ENCODE measurements at regions not wholly inside any gene's neighbourhood (a gene's known extent, or its start where the extent isn't known, plus 50 kb on each side); places are given as distances from the start of the nearest gene placed in this dataset.
"Not testable (repeated sequence)": the region's sequence is repeated elsewhere in the genome, so short reads cannot be mapped to it uniquely, and the experiment has no call there.

- H3K9me2 ChIP-seq (replicated peaks; ENCODE audit: insufficient read depth, low read length) = peaks cover 4% of the 10 kb centered on the region; the same call in 1 of the 2 replicates
- H3K9me3 ChIP-seq (ENCODE audit: low read length) = no peaks in the 10 kb centered on the region
- no peak overlapping the region for H2AFZ ChIP-seq (ENCODE audit: low read length)
- H3K4me2 ChIP-seq (ENCODE audit: low read depth, low read length, poor library complexity, severe bottlenecking) = no peak overlapping the region
- H4K20me1 ChIP-seq (ENCODE audit: insufficient read depth, low read depth, low read length) = no peaks in the 10 kb centered on the region
- H3K4me1 ChIP-seq (ENCODE audit: low read length) = no peaks in the 10 kb centered on the region
- no peaks in the 10 kb centered on the region for H3K79me2 ChIP-seq (ENCODE audit: low read length)
- no peaks in the 10 kb centered on the region for H3K27me3 ChIP-seq (ENCODE audit: low read length)
- no peak overlapping the region for H3K4me3 ChIP-seq (ENCODE audit: low read length)
- no peak for DNase-seq
- no peak overlapping the region for H3K9ac ChIP-seq (ENCODE audit: low read length)
- H3K27ac ChIP-seq (ENCODE audit: low read length) = no peak overlapping the region
- H3K36me3 ChIP-seq (ENCODE audit: insufficient read depth, low read length) = no peaks in the 10 kb centered on the region
These were observed 308.2 kb upstream of the HTR1E start for GRCh38 chr6:86629123-86629522.

GRCh38 chr6:86619428-86619827, 317.9 kb upstream of the HTR1E start:
- Histone ChIP-seq H3K27ac (ENCODE audit: low read length) (no peak overlapping the region), H3K36me3 (ENCODE audit: insufficient read depth, low read length) (no peaks in the 10 kb centered on the region), H2AFZ (ENCODE audit: low read length) (no peak overlapping the region), H3K4me1 (ENCODE audit: low read length) (no peaks in the 10 kb centered on the region), H3K9me2 (replicated peaks; ENCODE audit: insufficient read depth, low read length) (peaks cover 2% of the 10 kb centered on the region; the same call in 1 of the 2 replicates), H3K9me3 (ENCODE audit: low read length) (peaks cover 5% of the 10 kb centered on the region; the same call in 1 of the 2 replicates), H3K4me2 (ENCODE audit: low read depth, low read length, poor library complexity, severe bottlenecking) (no peak overlapping the region), H3K79me2 (ENCODE audit: low read length) (no peaks in the 10 kb centered on the region), H3K4me3 (ENCODE audit: low read length) (no peak overlapping the region), H3K9ac (ENCODE audit: low read length) (no peak overlapping the region), H3K27me3 (ENCODE audit: low read length) (no peaks in the 10 kb centered on the region), H4K20me1 (ENCODE audit: insufficient read depth, low read depth, low read length) (no peaks in the 10 kb centered on the region)
- DNase-seq = no peak

- H3K36me3 ChIP-seq (ENCODE audit: insufficient read depth, low read length) = no peaks in the 10 kb centered on the region
- H3K4me2 ChIP-seq (ENCODE audit: low read depth, low read length, poor library complexity, severe bottlenecking) = no peak overlapping the region
These were observed 322.0 kb upstream of the HTR1E start for GRCh38 chr6:86615299-86615698.

DNA sequence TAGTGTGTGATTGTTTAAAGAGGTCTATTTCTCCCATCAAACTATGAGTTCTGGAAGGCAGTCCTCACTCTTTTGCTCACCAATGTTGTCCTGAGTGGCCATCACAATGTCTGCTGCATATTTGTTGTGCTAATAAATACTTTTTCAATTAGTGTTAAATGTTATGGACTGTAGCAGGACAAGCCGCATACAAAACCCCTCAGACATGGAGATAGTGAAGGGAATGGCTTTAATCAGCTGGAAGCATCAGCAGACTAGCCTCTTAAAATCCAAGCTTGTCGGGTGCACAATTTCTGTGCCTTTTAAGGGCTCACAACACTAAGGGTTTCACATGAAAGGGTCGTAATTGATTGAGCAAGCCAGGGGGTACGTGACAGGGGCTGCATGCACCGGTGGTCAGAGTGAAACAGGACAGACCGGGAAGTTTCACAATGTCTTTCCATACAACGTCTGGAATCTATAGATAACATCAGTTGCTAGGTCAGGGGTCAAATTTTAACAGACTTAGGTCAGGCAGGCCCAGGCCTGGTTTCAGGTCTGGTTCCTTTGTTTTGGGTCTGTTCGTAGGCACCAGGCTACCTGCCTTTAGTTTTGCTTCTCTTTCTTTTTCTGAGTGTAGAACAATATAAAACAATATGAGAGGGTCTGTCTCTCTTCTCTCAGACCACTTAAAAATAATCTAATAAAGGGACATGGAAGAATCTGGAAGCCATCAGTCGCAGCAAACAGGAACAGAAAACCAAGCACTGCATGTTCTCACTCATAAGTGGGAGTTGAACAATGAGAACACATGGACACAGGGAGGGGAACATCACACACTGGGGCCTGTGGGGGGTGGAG, 327.6 kb upstream of the HTR1E start:
- Histone ChIP-seq H2AFZ (ENCODE audit: low read length) (no peak overlapping the region), H3K79me2 (ENCODE audit: low read length) (no peaks in the 10 kb centered on the region), H3K36me3 (ENCODE audit: insufficient read depth, low read length) (no peaks in the 10 kb centered on the region), H3K9ac (ENCODE audit: low read length) (no peak overlapping the region), H3K27ac (ENCODE audit: low read length) (no peak overlapping the region), H3K4me2 (ENCODE audit: low read depth, low read length, poor library complexity, severe bottlenecking) (no peak overlapping the region), H3K9me3 (ENCODE audit: low read length) (no peaks in the 10 kb centered on the region), H3K4me1 (ENCODE audit: low read length) (no peaks in the 10 kb centered on the region), H3K9me2 (replicated peaks; ENCODE audit: insufficient read depth, low read length) (no peaks in the 10 kb centered on the region), H3K4me3 (ENCODE audit: low read length) (no peak overlapping the region), H3K27me3 (ENCODE audit: low read length) (no peaks in the 10 kb centered on the region), H4K20me1 (ENCODE audit: insufficient read depth, low read depth, low read length) (no peaks in the 10 kb centered on the region)
- DNase-seq = no peak

More at GRCh38 chr6:86615299-86615698, 322.0 kb upstream of the HTR1E start:
- H4K20me1 ChIP-seq (ENCODE audit: insufficient read depth, low read depth, low read length) = no peaks in the 10 kb centered on the region
- H3K9ac ChIP-seq (ENCODE audit: low read length) = no peak overlapping the region
- no peak overlapping the region for H3K27ac ChIP-seq (ENCODE audit: low read length)
- H3K9me3 ChIP-seq (ENCODE audit: low read length) = peaks cover 2% of the 10 kb centered on the region; the same call in 1 of the 2 replicates
- no peaks in the 10 kb centered on the region for H3K9me2 ChIP-seq (replicated peaks; ENCODE audit: insufficient read depth, low read length)
- DNase-seq = no peak
- no peak overlapping the region for H3K4me3 ChIP-seq (ENCODE audit: low read length)
- H3K79me2 ChIP-seq (ENCODE audit: low read length) = no peaks in the 10 kb centered on the region
- no peaks in the 10 kb centered on the region for H3K4me1 ChIP-seq (ENCODE audit: low read length)
- H3K27me3 ChIP-seq (ENCODE audit: low read length) = no peaks in the 10 kb centered on the region
- no peak overlapping the region for H2AFZ ChIP-seq (ENCODE audit: low read length)

GRCh38 chr6:86603364-86603763, 334.0 kb upstream of the HTR1E start:
- H2AFZ ChIP-seq (ENCODE audit: low read length); H3K9me2 ChIP-seq (replicated peaks; ENCODE audit: insufficient read depth, low read length); H3K9ac ChIP-seq (ENCODE audit: low read length); H3K36me3 ChIP-seq (ENCODE audit: insufficient read depth, low read length); H3K4me3 ChIP-seq (ENCODE audit: low read length); H3K4me2 ChIP-seq (ENCODE audit: low read depth, low read length, poor library complexity, severe bottlenecking); H3K27ac ChIP-seq (ENCODE audit: low read length); H4K20me1 ChIP-seq (ENCODE audit: insufficient read depth, low read depth, low read length); H3K4me1 ChIP-seq (ENCODE audit: low read length); H3K79me2 ChIP-seq (ENCODE audit: low read length); H3K9me3 ChIP-seq (ENCODE audit: low read length); DNase-seq; H3K27me3 ChIP-seq (ENCODE audit: low read length): not testable (repeated sequence)

DNA sequence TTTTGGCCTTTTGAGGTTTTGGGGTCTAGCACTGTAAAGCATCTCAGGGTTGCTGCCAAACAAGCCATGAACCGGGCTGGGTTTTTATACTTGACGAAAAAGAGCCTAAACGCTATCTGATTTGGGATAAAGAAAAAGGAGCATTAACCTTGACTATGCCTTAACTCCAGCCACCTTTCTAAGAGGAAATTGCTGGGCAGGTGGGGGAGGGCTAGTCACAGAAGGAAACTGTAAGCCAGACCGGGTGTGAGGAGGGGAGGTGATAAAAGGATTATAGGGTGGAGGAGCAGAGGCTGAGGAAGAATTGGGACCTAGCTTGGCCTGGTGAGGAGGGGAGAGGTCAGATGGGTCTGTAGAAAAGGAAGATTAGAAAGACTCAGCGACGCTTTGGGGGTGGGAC, 335.2 kb upstream of the HTR1E start:
- not testable (repeated sequence) for H4K20me1 ChIP-seq (ENCODE audit: insufficient read depth, low read depth, low read length); DNase-seq; H3K9ac ChIP-seq (ENCODE audit: low read length); H3K9me2 ChIP-seq (replicated peaks; ENCODE audit: insufficient read depth, low read length); H3K4me1 ChIP-seq (ENCODE audit: low read length); H3K9me3 ChIP-seq (ENCODE audit: low read length); H3K27me3 ChIP-seq (ENCODE audit: low read length); H3K4me2 ChIP-seq (ENCODE audit: low read depth, low read length, poor library complexity, severe bottlenecking); H2AFZ ChIP-seq (ENCODE audit: low read length); H3K27ac ChIP-seq (ENCODE audit: low read length); H3K79me2 ChIP-seq (ENCODE audit: low read length); H3K4me3 ChIP-seq (ENCODE audit: low read length); H3K36me3 ChIP-seq (ENCODE audit: insufficient read depth, low read length)

DNA sequence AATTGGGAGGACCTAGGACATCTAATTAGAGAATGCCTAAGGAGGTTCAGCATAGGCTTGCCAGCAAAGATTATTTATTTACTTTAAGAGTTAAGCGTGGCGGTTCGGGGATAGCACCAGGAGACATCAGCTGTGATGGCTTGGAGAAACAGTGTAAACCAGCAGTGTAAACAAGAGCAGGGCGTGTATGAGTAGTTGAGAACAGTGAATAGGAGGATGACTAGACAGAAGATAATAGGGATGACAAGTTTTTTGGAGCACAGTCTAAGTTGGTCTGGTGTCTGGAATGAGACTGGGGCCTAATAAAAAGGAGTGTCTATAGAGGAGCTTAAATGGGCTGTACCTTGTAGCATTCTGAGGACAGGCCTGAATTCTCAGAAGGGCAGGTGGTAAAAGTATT, 338.4 kb upstream of the HTR1E start:
- not testable (repeated sequence) for H4K20me1 ChIP-seq (ENCODE audit: insufficient read depth, low read depth, low read length); H3K4me2 ChIP-seq (ENCODE audit: low read depth, low read length, poor library complexity, severe bottlenecking); H3K27ac ChIP-seq (ENCODE audit: low read length); H3K9me2 ChIP-seq (replicated peaks; ENCODE audit: insufficient read depth, low read length); H3K4me3 ChIP-seq (ENCODE audit: low read length); H3K4me1 ChIP-seq (ENCODE audit: low read length); H3K9ac ChIP-seq (ENCODE audit: low read length); H3K27me3 ChIP-seq (ENCODE audit: low read length); H3K36me3 ChIP-seq (ENCODE audit: insufficient read depth, low read length); H3K9me3 ChIP-seq (ENCODE audit: low read length); H2AFZ ChIP-seq (ENCODE audit: low read length); DNase-seq; H3K79me2 ChIP-seq (ENCODE audit: low read length)

DNA sequence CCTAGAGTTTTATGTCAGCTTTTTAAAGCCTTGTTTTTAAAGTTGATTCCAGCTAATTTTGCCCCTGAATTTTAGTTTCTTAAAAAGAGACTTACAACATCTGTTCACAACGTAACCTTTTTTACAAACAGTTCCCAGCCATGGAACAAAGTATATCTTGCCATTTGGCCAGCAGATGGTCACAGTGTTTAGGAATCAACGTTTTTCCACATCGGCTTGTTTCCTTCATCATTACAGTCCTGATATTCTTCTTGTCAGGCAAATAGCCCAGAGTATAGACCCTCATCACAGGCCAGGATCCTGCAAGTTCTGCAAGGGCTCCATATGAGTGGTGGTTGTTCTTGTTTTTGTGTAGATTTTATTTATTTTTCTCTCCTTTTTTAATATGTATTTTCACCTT, 341.7 kb upstream of the HTR1E start:
- Histone ChIP-seq H3K79me2 (ENCODE audit: low read length) (no peaks in the 10 kb centered on the region), H3K27me3 (ENCODE audit: low read length) (no peaks in the 10 kb centered on the region), H3K36me3 (ENCODE audit: insufficient read depth, low read length) (no peaks in the 10 kb centered on the region), H3K9me2 (replicated peaks; ENCODE audit: insufficient read depth, low read length) (no peaks in the 10 kb centered on the region), H3K4me1 (ENCODE audit: low read length) (no peaks in the 10 kb centered on the region), H3K9me3 (ENCODE audit: low read length) (no peaks in the 10 kb centered on the region), H3K4me2 (ENCODE audit: low read depth, low read length, poor library complexity, severe bottlenecking) (no peak overlapping the region), H3K4me3 (ENCODE audit: low read length) (no peak overlapping the region), H2AFZ (ENCODE audit: low read length) (no peak overlapping the region), H3K27ac (ENCODE audit: low read length) (no peak overlapping the region), H3K9ac (ENCODE audit: low read length) (no peak overlapping the region), H4K20me1 (ENCODE audit: insufficient read depth, low read depth, low read length) (no peaks in the 10 kb centered on the region)
- DNase-seq = no peak
